Activated CD4-positive, alpha-beta memory T cell treated with anti-CD3 and anti-CD28 coated beads, Interleukin-2, amount 10 ng/mL, durations not matched to agents 7 days and 5 days (primary cell): ENCODE measurements at regions not wholly inside any gene's neighbourhood (a gene's known extent, or its start where the extent isn't known, plus 50 kb on each side); places are given as distances from the start of the nearest gene placed in this dataset.

Experiments used
- CTCF ChIA-PET: fragments of 350-600 bp; sonication (Branson Sonifier 250); formaldehyde crosslinking; loops from one replicate; lab custom pipeline; 2021; ENCODE audit warnings: antibody characterized with exemption, inconsistent platforms; lab: Charles Lee
- POLR2A ChIA-PET: fragments of 350-600 bp; sonication (Branson Sonifier 250); formaldehyde crosslinking; loops from one replicate; lab custom pipeline; 2021; ENCODE audit warnings: antibody characterized with exemption; lab: Charles Lee
- DNase-seq: peaks from one replicate; pipeline ENCODE4 v3.0.0-alpha.2; 2020
- H3K27ac Mint-ChIP-seq: one replicate; pipeline ENCODE4 v1.8.0; 2021; ENCODE audit warnings: mild to moderate bottlenecking, mixed read lengths
- H3K27me3 Mint-ChIP-seq: one replicate; pipeline ENCODE4 v1.8.0; 2021; ENCODE audit warnings: mixed read lengths
- H3K36me3 Mint-ChIP-seq: one replicate; pipeline ENCODE4 v1.8.0; 2021; ENCODE audit warnings: low read depth, mixed read lengths
- H3K4me1 Mint-ChIP-seq: one replicate; pipeline ENCODE4 v1.8.0; 2021; ENCODE audit warnings: mixed read lengths
- H3K4me3 Mint-ChIP-seq: one replicate; pipeline ENCODE4 v1.8.0; 2021; ENCODE audit warnings: mild to moderate bottlenecking, mixed read lengths
- H3K9me3 Mint-ChIP-seq: one replicate; pipeline ENCODE4 v1.8.0; 2021; ENCODE audit warnings: mixed read lengths

GRCh38 chr5:65068410-65068809, 299.7 kb downstream of the CWC27 start:
- Mint-ChIP-seq H3K4me3 (no peak overlapping the region), H3K36me3 (no peaks in the 10 kb centered on the region), H3K4me1 (no peaks in the 10 kb centered on the region), H3K27me3 (peaks cover 27% of the 10 kb centered on the region), H3K27ac (no peak overlapping the region), H3K9me3 (no peaks in the 10 kb centered on the region)
- ChIA-PET CTCF (no interaction called here), POLR2A (no interaction called here)
- no peak for DNase-seq

GRCh38 chr5:65070026-65070425, 301.3 kb downstream of the CWC27 start:
- CTCF ChIA-PET = interaction anchor here (0.6 kb wide), 1 partner anchor 356 kb away, joined by 3 read pairs; no protein-coding TSS in a partner anchor
- POLR2A ChIA-PET = no interaction called here
- Mint-ChIP-seq H3K4me3 (no peak overlapping the region), H3K36me3 (no peaks in the 10 kb centered on the region), H3K9me3 (no peaks in the 10 kb centered on the region), H3K4me1 (no peaks in the 10 kb centered on the region), H3K27me3 (peaks cover 26% of the 10 kb centered on the region), H3K27ac (no peak overlapping the region)
- no peak for DNase-seq

GRCh38 chr5:65072850-65073249, 304.1 kb downstream of the CWC27 start:
- no peaks in the 10 kb centered on the region for H3K9me3 Mint-ChIP-seq
- H3K4me1 Mint-ChIP-seq = peaks cover 16% of the 10 kb centered on the region
- H3K27ac Mint-ChIP-seq = no peak overlapping the region
- CTCF ChIA-PET = no interaction called here
- H3K27me3 Mint-ChIP-seq = peaks cover 12% of the 10 kb centered on the region
- POLR2A ChIA-PET = no interaction called here
- H3K36me3 Mint-ChIP-seq = no peaks in the 10 kb centered on the region
- H3K4me3 Mint-ChIP-seq = no peak overlapping the region
- no peak for DNase-seq

GRCh38 chr5:65073250-65073661, 304.5 kb downstream of the CWC27 start:
- DNase-seq = no peak
- POLR2A ChIA-PET = no interaction called here
- Mint-ChIP-seq H3K9me3 (no peaks in the 10 kb centered on the region), H3K27ac (no peak overlapping the region), H3K4me3 (no peak overlapping the region), H3K27me3 (peaks cover 15% of the 10 kb centered on the region), H3K4me1 (peaks cover 18% of the 10 kb centered on the region), H3K36me3 (no peaks in the 10 kb centered on the region)
- CTCF ChIA-PET = interaction anchor here (1.0 kb wide), 1 partner anchor 27 kb away, joined by 4 read pairs; no protein-coding TSS in a partner anchor

GRCh38 chr5:65075623-65076250, 307.0 kb downstream of the CWC27 start:
- no peak for DNase-seq
- Mint-ChIP-seq H3K4me1 (peaks cover 18% of the 10 kb centered on the region), H3K27me3 (peaks cover 24% of the 10 kb centered on the region), H3K4me3 (no peak overlapping the region), H3K9me3 (no peaks in the 10 kb centered on the region), H3K27ac (no peak overlapping the region), H3K36me3 (no peaks in the 10 kb centered on the region)
- POLR2A ChIA-PET = no interaction called here
- CTCF ChIA-PET = interaction anchor here (1.1 to 2.1 kb wide), 3 partner anchors 28 to 408 kb away, joined by 4 to 11 read pairs (median 6); no protein-coding TSS in a partner anchor

GRCh38 chr5:65076251-65076869, 307.6 kb downstream of the CWC27 start:
- Mint-ChIP-seq H3K36me3 (no peaks in the 10 kb centered on the region), H3K9me3 (no peaks in the 10 kb centered on the region), H3K27ac (no peak overlapping the region), H3K27me3 (peaks cover 24% of the 10 kb centered on the region), H3K4me3 (no peak overlapping the region), H3K4me1 (peaks cover 18% of the 10 kb centered on the region)
- ChIA-PET POLR2A (no interaction called here), CTCF (interaction anchor here (1.1 to 2.1 kb wide), 3 partner anchors 27 to 407 kb away, joined by 4 to 11 read pairs (median 6); no protein-coding TSS in a partner anchor)
- DNase-seq = peak; percentile 69

GRCh38 chr5:65077653-65078052, 308.9 kb downstream of the CWC27 start:
- H3K9me3 Mint-ChIP-seq = no peaks in the 10 kb centered on the region
- no peak overlapping the region for H3K27ac Mint-ChIP-seq
- ChIA-PET POLR2A (no interaction called here), CTCF (interaction anchor here (0.6 to 1.2 kb wide), 2 partner anchors 27 to 50 kb away, joined by 3 read pairs; no protein-coding TSS in a partner anchor)
- H3K4me3 Mint-ChIP-seq = no peak overlapping the region
- H3K27me3 Mint-ChIP-seq = peaks cover 27% of the 10 kb centered on the region
- no peaks in the 10 kb centered on the region for H3K36me3 Mint-ChIP-seq
- DNase-seq = no peak
- H3K4me1 Mint-ChIP-seq = peaks cover 18% of the 10 kb centered on the region

- Mint-ChIP-seq H3K4me1 (peaks cover 18% of the 10 kb centered on the region), H3K27ac (no peak overlapping the region), H3K36me3 (no peaks in the 10 kb centered on the region), H3K9me3 (no peaks in the 10 kb centered on the region), H3K27me3 (peaks cover 23% of the 10 kb centered on the region), H3K4me3 (no peak overlapping the region)
- CTCF ChIA-PET = interaction anchor here (1.2 kb wide), 1 partner anchor 26 kb away, joined by 3 read pairs; no protein-coding TSS in a partner anchor
- POLR2A ChIA-PET = no interaction called here
- no peak for DNase-seq
Observed at GRCh38 chr5:65078331-65078730, 309.6 kb downstream of the CWC27 start.

- H3K4me3 Mint-ChIP-seq = no peak overlapping the region
- CTCF ChIA-PET = no interaction called here
- H3K27me3 Mint-ChIP-seq = peaks cover 22% of the 10 kb centered on the region
- no peak for DNase-seq
- peaks cover 14% of the 10 kb centered on the region for H3K4me1 Mint-ChIP-seq
- no peak overlapping the region for H3K27ac Mint-ChIP-seq
- H3K9me3 Mint-ChIP-seq = no peaks in the 10 kb centered on the region
- no peaks in the 10 kb centered on the region for H3K36me3 Mint-ChIP-seq
- POLR2A ChIA-PET = no interaction called here
Observed at GRCh38 chr5:65081071-65081470, 312.3 kb downstream of the CWC27 start.

GRCh38 chr5:65084795-65085515, 316.2 kb downstream of the CWC27 start:
- Mint-ChIP-seq H3K9me3 (no peaks in the 10 kb centered on the region), H3K4me3 (no peak overlapping the region), H3K27me3 (peaks cover 8% of the 10 kb centered on the region), H3K36me3 (no peaks in the 10 kb centered on the region), H3K27ac (no peak overlapping the region), H3K4me1 (no peaks in the 10 kb centered on the region)
- CTCF ChIA-PET = no interaction called here
- POLR2A ChIA-PET = no interaction called here
- DNase-seq = no peak

GRCh38 chr5:65085516-65085850, 316.8 kb downstream of the CWC27 start:
- H3K27ac Mint-ChIP-seq = no peak overlapping the region
- no peak overlapping the region for H3K4me3 Mint-ChIP-seq
- ChIA-PET CTCF (no interaction called here), POLR2A (no interaction called here)
- no peaks in the 10 kb centered on the region for H3K4me1 Mint-ChIP-seq
- no peaks in the 10 kb centered on the region for H3K36me3 Mint-ChIP-seq
- DNase-seq = no peak
- H3K27me3 Mint-ChIP-seq = peaks cover 5% of the 10 kb centered on the region
- no peaks in the 10 kb centered on the region for H3K9me3 Mint-ChIP-seq

GRCh38 chr5:65086234-65086890, 317.6 kb downstream of the CWC27 start:
- peaks cover 5% of the 10 kb centered on the region for H3K27me3 Mint-ChIP-seq
- no peaks in the 10 kb centered on the region for H3K4me1 Mint-ChIP-seq
- ChIA-PET POLR2A (no interaction called here), CTCF (no interaction called here)
- H3K9me3 Mint-ChIP-seq = no peaks in the 10 kb centered on the region
- no peak for DNase-seq
- no peak overlapping the region for H3K27ac Mint-ChIP-seq
- no peak overlapping the region for H3K4me3 Mint-ChIP-seq
- no peaks in the 10 kb centered on the region for H3K36me3 Mint-ChIP-seq

- Mint-ChIP-seq H3K27ac (no peak overlapping the region), H3K4me1 (no peaks in the 10 kb centered on the region), H3K27me3 (peaks cover 6% of the 10 kb centered on the region), H3K9me3 (no peaks in the 10 kb centered on the region), H3K36me3 (no peaks in the 10 kb centered on the region), H3K4me3 (no peak overlapping the region)
- no peak for DNase-seq
- POLR2A ChIA-PET = no interaction called here
- CTCF ChIA-PET = no interaction called here
Observed at GRCh38 chr5:65087154-65087553, 318.4 kb downstream of the CWC27 start.
